Suprapubic skin (tissue), 4 donors: ENCODE measurements at regions not wholly inside any gene's neighbourhood (a gene's known extent, or its start where the extent isn't known, plus 50 kb on each side); places are given as distances from the start of the nearest gene placed in this dataset.

Source experiments
- POLR2A ChIP-seq, 2 donors: fragments of 450-650 bp; IDR thresholded peaks; one replicate each; pipeline ENCODE4 v1.6.1; 2017; ENCODE audit warnings: antibody characterized with exemption in 2 of 2, mild to moderate bottlenecking in 2 of 2, moderate library complexity in 2 of 2
- POLR2AphosphoS5 ChIP-seq, 3 donors: sonication (generic); formaldehyde crosslinking; IDR thresholded peaks; one replicate each; pipeline ENCODE4 v1.6.1; 2017; ENCODE audit warnings: antibody characterized with exemption in 3 of 3

DNA sequence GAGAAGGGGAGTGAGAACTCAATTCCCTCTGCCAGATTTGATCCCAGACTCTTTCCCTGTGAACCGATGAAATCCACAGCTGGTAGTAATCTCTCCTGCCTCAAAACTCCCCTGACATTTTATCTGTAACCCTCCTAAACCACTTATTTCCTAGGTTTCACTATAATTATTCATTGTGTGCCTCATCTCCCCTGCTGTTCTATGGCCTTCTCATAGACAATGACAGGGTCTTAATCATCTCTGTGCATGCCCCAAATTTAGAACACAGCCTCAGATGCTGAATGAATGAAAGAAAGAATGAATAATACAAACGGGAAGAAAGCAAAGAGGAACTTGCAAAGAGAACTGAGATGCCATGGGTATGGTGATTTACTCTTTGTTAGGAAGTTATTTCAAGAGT, 451.1 kb downstream of the HS3ST3B1 start:
- TF ChIP-seq POLR2AphosphoS5 (IDR thresholded peaks at IDR 0.05) (no peak), POLR2A (IDR thresholded peaks at IDR 0.05) (no peak)
